Panc1 (cell line): ENCODE measurements at regions not wholly inside any gene's neighbourhood (a gene's known extent, or its start where the extent isn't known, plus 50 kb on each side); places are given as distances from the start of the nearest gene placed in this dataset.

Experiments used
- POLR2AphosphoS5 ChIP-seq: IDR thresholded peaks from 2 replicates; pipeline ENCODE4 v1.6.1; 2012; ENCODE audit warnings: mild to moderate bottlenecking, low read depth, low read length, moderate library complexity
- REST ChIP-seq, 2 experiments: IDR thresholded peaks; 2 replicates each; pipeline ENCODE4 v1.6.1; 2011 to 2012; ENCODE audit warnings: low read depth in 2 of 2, control low read depth in 1 of 2, low read length in 1 of 2, mild to moderate bottlenecking in 1 of 2, moderate library complexity in 1 of 2; ENCODE audit not compliant: insufficient read depth in 1 of 2
- SIN3A ChIP-seq: IDR thresholded peaks from 2 replicates; pipeline ENCODE4 v1.6.1; 2012; ENCODE audit warnings: low read depth, mild to moderate bottlenecking, low read length, moderate library complexity, borderline replicate concordance; ENCODE audit not compliant: insufficient read depth
- TF ChIP-seq, protein P1 (sequence below): fragments of 450-650 bp; IDR thresholded peaks from 2 replicates; pipeline ENCODE4 v1.5.1; 2017; ENCODE audit warnings: mild to moderate bottlenecking

DNA sequence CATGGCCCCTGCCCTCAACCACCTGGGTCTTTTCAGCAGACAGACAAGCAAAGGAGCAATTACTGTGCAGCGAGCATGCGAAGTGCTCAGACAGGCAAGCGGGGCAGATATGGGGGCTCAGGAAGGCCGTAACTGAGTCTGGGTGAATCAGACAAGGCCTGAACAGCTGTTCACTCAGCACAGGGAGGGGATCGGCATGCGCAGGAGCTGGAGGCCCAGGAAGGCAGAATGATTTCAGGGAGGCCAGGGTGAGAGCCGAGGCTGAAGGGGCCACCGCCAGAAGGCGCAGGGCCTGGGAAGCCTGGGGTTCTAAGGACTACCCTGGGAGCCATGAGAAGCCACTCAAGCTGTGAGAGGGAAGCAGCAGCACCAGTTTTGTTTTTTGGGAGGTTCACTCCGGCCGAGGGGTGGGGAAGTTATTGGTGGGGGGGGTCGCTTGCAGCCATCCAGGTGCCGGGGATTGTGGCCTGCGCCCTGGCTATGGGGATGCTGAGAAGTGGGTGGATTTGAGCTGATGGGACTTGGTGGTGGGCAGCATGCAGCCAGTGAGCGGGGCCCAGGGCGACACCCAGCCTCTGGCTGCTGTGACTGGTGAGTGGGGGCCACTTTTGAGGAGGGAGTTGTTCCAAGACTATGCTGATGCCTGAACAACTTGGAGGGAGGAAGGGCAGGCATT, 132.2 kb downstream of the TSN start:
- TF ChIP-seq, protein P1, sequence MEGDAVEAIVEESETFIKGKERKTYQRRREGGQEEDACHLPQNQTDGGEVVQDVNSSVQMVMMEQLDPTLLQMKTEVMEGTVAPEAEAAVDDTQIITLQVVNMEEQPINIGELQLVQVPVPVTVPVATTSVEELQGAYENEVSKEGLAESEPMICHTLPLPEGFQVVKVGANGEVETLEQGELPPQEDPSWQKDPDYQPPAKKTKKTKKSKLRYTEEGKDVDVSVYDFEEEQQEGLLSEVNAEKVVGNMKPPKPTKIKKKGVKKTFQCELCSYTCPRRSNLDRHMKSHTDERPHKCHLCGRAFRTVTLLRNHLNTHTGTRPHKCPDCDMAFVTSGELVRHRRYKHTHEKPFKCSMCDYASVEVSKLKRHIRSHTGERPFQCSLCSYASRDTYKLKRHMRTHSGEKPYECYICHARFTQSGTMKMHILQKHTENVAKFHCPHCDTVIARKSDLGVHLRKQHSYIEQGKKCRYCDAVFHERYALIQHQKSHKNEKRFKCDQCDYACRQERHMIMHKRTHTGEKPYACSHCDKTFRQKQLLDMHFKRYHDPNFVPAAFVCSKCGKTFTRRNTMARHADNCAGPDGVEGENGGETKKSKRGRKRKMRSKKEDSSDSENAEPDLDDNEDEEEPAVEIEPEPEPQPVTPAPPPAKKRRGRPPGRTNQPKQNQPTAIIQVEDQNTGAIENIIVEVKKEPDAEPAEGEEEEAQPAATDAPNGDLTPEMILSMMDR = no peak
- TF ChIP-seq POLR2AphosphoS5 = no peak
- TF ChIP-seq SIN3A = no peak
- TF ChIP-seq REST (IDR thresholded peaks at IDR 0.05; ENCODE audit: insufficient read depth in 1 of 2, low read depth in 2 of 2, low read length in 1 of 2) = no peak
